Ishikawa (cell line): ENCODE measurements at regions not wholly inside any gene's neighbourhood (a gene's known extent, or its start where the extent isn't known, plus 50 kb on each side); places are given as distances from the start of the nearest gene placed in this dataset.

Experiments used
- EGR1 ChIP-seq: IDR thresholded peaks from 2 replicates; pipeline ENCODE4 v1.6.1; 2012
- NFIC ChIP-seq: IDR thresholded peaks from 2 replicates; pipeline ENCODE4 v1.6.1; 2012
- REST ChIP-seq: IDR thresholded peaks from 2 replicates; pipeline ENCODE4 v1.6.1; 2012; ENCODE audit warnings: low read depth, mild to moderate bottlenecking
- TAF1 ChIP-seq: IDR thresholded peaks from 2 replicates; pipeline ENCODE4 v1.6.1; 2012; ENCODE audit warnings: low read depth, mild to moderate bottlenecking
- USF1 ChIP-seq: IDR thresholded peaks from 2 replicates; pipeline ENCODE4 v1.6.1; 2012
- ZBTB7A ChIP-seq: IDR thresholded peaks from 2 replicates; pipeline ENCODE4 v1.6.1; 2012; ENCODE audit warnings: low read depth
- TF ChIP-seq, protein P1 (sequence below): IDR thresholded peaks from 2 replicates; pipeline ENCODE4 v1.6.1; 2012

DNA sequence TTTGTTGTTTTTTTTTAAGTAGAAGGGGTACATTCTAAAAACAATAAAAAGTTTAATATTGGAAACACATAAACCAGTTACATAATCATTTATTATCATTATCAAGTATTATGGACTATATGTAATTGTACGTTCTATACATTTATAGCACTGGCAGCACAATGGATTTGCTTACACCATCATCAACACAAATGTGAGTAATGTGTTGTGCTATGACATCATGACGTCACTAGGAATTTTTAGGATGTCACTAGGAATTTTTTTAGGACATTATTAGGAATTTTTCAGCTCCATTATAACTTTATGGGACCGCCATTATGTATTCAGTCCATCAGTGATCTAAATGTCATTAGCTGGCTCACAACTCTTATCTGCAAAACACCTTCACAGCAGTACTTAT lies 126.8 kb upstream of the SYT10 start:
- TF ChIP-seq NFIC (no peak), EGR1 (no peak), REST (no peak), USF1 (no peak), ZBTB7A (no peak), TAF1 (no peak)
- TF ChIP-seq, protein P1, sequence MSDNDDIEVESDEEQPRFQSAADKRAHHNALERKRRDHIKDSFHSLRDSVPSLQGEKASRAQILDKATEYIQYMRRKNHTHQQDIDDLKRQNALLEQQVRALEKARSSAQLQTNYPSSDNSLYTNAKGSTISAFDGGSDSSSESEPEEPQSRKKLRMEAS, result no peak
